KMS-11 (cell line): ENCODE measurements at regions not wholly inside any gene's neighbourhood (a gene's known extent, or its start where the extent isn't known, plus 50 kb on each side); places are given as distances from the start of the nearest gene placed in this dataset.

Experiments used
- H2AFZ ChIP-seq: fragments of 200-600 bp; sonication (generic); 2 replicates; pipeline ENCODE4 v1.6.1; 2016; ENCODE audit warnings: antibody characterized with exemption, mixed run types, low read depth
- H3K27ac ChIP-seq: fragments of 200-600 bp; sonication (generic); 2 replicates; pipeline ENCODE4 v1.6.1; 2016; ENCODE audit warnings: mild to moderate bottlenecking, mixed run types
- H3K27me3 ChIP-seq: fragments of 200-600 bp; sonication (generic); 2 replicates; pipeline ENCODE4 v1.6.1; 2017; ENCODE audit warnings: mild to moderate bottlenecking, low read depth, mixed run types, moderate library complexity; ENCODE audit not compliant: insufficient read depth
- H3K36me3 ChIP-seq: fragments of 200-600 bp; sonication (generic); 2 replicates; pipeline ENCODE4 v1.6.1; 2017; ENCODE audit warnings: mild to moderate bottlenecking, mixed run types; ENCODE audit not compliant: insufficient read depth
- H3K4me1 ChIP-seq: fragments of 200-600 bp; sonication (generic); 2 replicates; pipeline ENCODE4 v1.6.1; 2016; ENCODE audit warnings: mild to moderate bottlenecking, low read depth, mixed run types; ENCODE audit not compliant: poor library complexity, severe bottlenecking
- H3K4me2 ChIP-seq: fragments of 200-600 bp; sonication (generic); 2 replicates; pipeline ENCODE4 v1.7.0; 2016; ENCODE audit warnings: mild to moderate bottlenecking, mixed run types
- H3K4me3 ChIP-seq: fragments of 200-600 bp; sonication (generic); IDR thresholded peaks from 2 replicates; pipeline ENCODE4 v1.6.1; 2017; ENCODE audit warnings: low read depth, low read length, mixed read lengths; ENCODE audit not compliant: insufficient read depth
- H3K79me2 ChIP-seq: fragments of 200-600 bp; sonication (generic); 2 replicates; pipeline ENCODE4 v1.6.1; 2016; ENCODE audit warnings: low read depth, mixed run types; ENCODE audit not compliant: insufficient read depth
- H3K9ac ChIP-seq: fragments of 200-600 bp; sonication (generic); 2 replicates; pipeline ENCODE4 v1.6.1; 2016; ENCODE audit warnings: mild to moderate bottlenecking, mixed run types
- H4K20me1 ChIP-seq: fragments of 200-600 bp; sonication (generic); 2 replicates; pipeline ENCODE4 v1.6.1; 2016; ENCODE audit warnings: mild to moderate bottlenecking, mixed run types; ENCODE audit not compliant: insufficient read depth
- TF ChIP-seq, protein P1 (sequence below): fragments of 200-600 bp; sonication (generic); conservative IDR thresholded peaks from 2 replicates; pipeline ENCODE4 v1.6.1; 2017; ENCODE audit warnings: low read depth, mild to moderate bottlenecking, antibody characterized with exemption, low read length, moderate library complexity, mixed read lengths

DNA sequence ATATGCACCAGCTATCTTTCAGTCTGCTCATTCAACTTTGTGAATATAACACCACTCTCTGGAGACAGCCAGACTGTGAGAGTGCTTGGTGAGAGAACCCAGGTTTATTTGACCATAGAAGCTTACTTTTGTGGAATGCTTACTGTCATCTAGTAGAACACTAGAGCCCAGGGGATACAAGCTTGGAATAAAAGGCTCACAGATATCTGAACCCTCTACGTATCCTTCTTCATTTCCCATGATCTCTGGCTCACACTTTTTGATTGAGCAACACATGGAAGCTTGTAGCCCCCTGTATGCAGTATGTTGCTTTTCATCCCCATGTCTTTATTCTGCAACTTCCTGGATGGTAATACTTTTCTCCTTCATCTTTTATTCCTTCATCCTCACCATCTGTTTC, 835.3 kb upstream of the CITED2 start:
- no peak overlapping the region for H2AFZ ChIP-seq
- H3K27ac ChIP-seq, result no peak overlapping the region
- no peak overlapping the region for H3K4me3 ChIP-seq

DNA sequence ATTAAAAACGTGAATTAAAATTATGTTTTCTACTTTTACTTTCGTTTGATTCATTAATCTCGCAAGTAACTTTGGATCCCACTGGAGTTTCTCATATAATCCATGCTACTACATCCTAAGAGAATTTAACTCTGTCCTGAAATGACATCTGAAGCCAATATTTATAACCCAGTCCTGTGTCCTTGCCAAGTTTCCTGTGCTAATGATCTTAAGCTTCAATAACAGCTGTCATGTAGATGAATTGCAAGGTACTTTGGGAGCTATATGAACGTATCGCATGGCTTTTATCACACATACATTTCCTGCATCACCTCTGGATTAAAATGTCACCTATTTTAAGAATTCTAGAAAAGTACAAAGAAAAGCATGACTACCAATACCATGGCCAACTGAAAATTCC, 833.8 kb upstream of the CITED2 start:
- H3K27ac ChIP-seq, result no peak overlapping the region

More for the DNA sequence above, 835.3 kb upstream of the CITED2 start:
- Histone ChIP-seq H3K79me2 (no peaks in the 10 kb centered on the region), H3K9ac (no peak overlapping the region), H3K36me3 (no peaks in the 10 kb centered on the region), H3K27me3 (no peaks in the 10 kb centered on the region), H4K20me1 (no peaks in the 10 kb centered on the region), H3K4me2 (no peak overlapping the region), H3K4me1 (no peaks in the 10 kb centered on the region)
- TF ChIP-seq, protein P1, sequence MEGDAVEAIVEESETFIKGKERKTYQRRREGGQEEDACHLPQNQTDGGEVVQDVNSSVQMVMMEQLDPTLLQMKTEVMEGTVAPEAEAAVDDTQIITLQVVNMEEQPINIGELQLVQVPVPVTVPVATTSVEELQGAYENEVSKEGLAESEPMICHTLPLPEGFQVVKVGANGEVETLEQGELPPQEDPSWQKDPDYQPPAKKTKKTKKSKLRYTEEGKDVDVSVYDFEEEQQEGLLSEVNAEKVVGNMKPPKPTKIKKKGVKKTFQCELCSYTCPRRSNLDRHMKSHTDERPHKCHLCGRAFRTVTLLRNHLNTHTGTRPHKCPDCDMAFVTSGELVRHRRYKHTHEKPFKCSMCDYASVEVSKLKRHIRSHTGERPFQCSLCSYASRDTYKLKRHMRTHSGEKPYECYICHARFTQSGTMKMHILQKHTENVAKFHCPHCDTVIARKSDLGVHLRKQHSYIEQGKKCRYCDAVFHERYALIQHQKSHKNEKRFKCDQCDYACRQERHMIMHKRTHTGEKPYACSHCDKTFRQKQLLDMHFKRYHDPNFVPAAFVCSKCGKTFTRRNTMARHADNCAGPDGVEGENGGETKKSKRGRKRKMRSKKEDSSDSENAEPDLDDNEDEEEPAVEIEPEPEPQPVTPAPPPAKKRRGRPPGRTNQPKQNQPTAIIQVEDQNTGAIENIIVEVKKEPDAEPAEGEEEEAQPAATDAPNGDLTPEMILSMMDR, result no peak

DNA sequence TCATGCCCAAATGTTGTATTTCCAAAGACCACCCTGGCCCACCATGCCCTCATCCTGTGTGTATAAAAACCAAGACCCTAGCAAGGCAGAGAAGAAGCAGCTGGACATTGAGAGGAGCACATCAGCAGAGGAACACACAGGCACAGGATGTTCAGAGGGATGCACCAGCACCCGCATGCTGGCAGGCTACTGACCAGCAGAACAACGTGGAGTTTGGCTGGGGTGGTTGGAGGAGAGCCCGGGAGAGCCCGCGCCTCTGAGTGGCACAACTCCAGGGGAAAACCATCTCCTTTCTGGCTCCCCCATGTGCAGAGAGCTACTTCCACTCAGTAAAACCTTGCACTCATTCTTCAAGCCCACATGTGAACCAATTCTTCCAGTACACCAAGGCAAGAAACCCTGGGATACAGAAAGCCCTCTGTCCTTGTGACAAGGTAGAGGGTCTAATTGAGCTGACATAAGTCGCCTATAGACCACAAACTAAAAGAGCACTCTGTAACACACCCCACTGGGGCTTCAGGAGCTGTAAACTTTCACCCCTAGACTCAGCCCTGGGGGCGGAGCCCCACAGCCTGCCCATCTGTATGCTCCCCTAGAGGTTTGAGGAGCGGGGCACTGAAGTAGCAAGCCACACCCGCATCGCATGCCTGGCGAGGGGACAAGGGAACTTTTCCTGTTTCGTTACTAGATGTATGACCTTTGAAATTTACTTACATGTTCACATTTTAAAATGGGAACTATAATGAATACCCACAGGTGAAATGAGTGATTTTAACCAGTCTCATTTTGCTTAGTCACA, 831.5 kb upstream of the CITED2 start:
- Histone ChIP-seq H4K20me1 (no peaks in the 10 kb centered on the region), H3K79me2 (no peaks in the 10 kb centered on the region), H3K4me2 (no peak overlapping the region), H3K4me1 (peaks cover 11% of the 10 kb centered on the region), H3K27ac (no peak overlapping the region), H3K27me3 (no peaks in the 10 kb centered on the region), H3K36me3 (no peaks in the 10 kb centered on the region), H3K9ac (no peak overlapping the region), H3K4me3 (no peak overlapping the region), H2AFZ (no peak overlapping the region)
- TF ChIP-seq, protein P1, result no peak

More for the DNA sequence above, 833.8 kb upstream of the CITED2 start:
- no peaks in the 10 kb centered on the region for H4K20me1 ChIP-seq
- H3K36me3 ChIP-seq, result no peaks in the 10 kb centered on the region
- no peak overlapping the region for H3K4me3 ChIP-seq
- TF ChIP-seq, protein P1, result no peak
- H3K9ac ChIP-seq, result no peak overlapping the region
- H3K27me3 ChIP-seq, result no peaks in the 10 kb centered on the region
- no peak overlapping the region for H2AFZ ChIP-seq
- peaks cover 11% of the 10 kb centered on the region for H3K4me1 ChIP-seq
- H3K79me2 ChIP-seq, result no peaks in the 10 kb centered on the region
- no peak overlapping the region for H3K4me2 ChIP-seq

DNA sequence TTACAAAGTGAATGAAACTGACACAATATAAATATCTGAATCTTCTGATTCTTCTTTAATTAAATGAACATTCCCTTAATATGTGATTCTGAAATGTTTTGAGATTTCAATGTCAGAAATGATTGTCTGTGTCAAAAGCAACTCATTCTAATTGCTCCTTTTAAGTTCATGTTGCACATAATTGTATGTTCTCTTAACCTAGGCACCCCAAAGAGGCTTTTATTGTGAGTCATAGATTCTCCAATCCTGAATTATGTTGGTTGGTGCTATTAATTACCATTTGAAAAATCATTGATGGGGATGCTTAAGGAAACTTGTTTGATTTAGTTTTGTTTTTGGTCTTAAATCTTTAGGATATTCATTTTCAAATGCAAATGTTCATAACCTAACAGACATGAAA, 829.7 kb upstream of the CITED2 start:
- Histone ChIP-seq H3K36me3 (no peaks in the 10 kb centered on the region), H3K4me2 (peak overlapping the region; percentile 16)

More for the DNA sequence above, 829.7 kb upstream of the CITED2 start:
- Histone ChIP-seq H4K20me1 (no peaks in the 10 kb centered on the region), H3K27me3 (no peaks in the 10 kb centered on the region), H3K79me2 (no peaks in the 10 kb centered on the region), H3K4me3 (no peak overlapping the region), H3K9ac (no peak overlapping the region), H2AFZ (no peak overlapping the region), H3K27ac (no peak overlapping the region), H3K4me1 (peaks cover 11% of the 10 kb centered on the region)
- TF ChIP-seq, protein P1, result no peak
